HG03460 (cell line): ENCODE measurements at regions not wholly inside any gene's neighbourhood (a gene's known extent, or its start where the extent isn't known, plus 50 kb on each side); places are given as distances from the start of the nearest gene placed in this dataset.

ENCODE experiments used
- ATAC-seq: cut with Tn5 transposase; IDR thresholded peaks from one replicate; pipeline ENCODE4 v1.9.1; 2021; ENCODE audit not compliant: unreplicated experiment

DNA sequence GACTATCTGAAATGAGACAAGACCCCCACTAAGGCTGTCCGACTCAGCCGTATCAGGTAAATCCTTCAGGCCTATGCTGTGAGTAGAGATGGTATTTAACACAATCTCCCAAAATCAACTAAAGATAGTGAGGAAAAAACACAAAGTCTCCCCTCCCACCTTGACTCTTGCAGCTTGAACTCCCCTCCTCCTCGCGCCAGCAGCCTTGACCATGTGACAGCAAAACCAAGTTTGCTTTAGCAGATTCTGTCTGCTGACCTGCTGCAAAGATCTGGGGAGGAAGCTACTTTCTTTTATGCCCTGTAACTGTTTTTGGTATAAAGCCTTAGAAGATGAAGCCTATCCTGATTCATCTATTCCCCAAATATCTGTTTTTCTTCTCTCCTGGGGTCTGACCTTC lies 509.5 kb downstream of the CDH26 start:
- ATAC-seq: no peak

DNA sequence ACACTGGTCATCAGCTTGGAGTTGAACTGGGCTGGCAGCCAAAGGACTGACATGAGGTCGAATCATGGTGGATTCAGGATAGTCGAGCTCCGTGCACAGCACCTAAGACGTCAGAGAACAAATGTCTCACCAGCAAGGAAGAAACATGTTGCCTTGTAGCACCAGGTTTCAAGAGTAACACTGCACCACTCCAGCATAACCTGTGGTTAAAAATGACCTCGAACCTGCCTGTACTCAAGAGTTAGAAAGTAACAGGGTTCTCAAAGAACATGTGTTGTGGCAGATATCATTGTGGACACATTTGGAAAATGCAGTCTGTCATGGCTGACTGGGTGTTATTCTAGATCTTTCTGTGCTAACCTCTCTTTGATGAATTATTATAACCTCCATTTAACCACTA lies 511.6 kb downstream of the CDH26 start:
- ATAC-seq: no peak

DNA sequence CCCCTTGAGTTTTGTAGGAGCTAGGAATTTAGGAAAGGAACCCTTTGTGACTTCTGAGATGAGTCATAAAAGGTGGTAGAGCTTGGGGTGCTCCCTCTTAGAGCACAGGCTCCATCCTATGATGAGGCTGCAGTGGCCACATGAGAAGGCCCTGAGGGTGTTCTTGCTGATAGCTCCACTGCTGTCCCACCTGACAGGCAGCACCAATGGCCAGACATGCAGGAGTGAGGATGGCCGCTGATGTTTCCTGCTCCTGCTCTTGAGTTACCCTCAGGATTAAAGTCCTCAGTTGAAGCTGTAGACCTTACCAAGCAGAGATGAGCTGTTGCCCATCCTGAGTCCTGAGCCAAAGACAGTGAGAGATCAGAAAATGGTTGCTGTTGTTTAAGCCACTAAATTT lies 512.1 kb downstream of the CDH26 start:
- no peak for ATAC-seq

DNA sequence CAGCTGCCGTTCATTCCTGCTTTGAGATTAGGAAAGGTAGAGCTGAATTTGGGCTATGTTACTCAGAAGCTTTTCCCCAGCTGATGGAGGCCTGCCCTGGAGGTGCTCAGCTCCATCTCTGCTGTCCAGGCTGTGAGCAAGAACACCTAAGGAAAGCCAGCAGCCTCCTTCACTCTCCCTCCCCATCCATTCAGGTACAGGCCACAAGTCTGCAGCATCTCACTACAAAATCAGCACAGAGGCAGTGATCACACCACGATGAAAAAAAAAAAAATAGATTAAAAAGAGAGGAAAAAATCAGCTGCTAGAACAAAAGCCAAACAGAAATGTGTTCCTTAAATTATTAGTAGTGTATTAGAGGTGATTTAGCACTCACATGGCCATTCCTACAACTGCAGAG lies 515.0 kb downstream of the CDH26 start:
- no peak for ATAC-seq

DNA sequence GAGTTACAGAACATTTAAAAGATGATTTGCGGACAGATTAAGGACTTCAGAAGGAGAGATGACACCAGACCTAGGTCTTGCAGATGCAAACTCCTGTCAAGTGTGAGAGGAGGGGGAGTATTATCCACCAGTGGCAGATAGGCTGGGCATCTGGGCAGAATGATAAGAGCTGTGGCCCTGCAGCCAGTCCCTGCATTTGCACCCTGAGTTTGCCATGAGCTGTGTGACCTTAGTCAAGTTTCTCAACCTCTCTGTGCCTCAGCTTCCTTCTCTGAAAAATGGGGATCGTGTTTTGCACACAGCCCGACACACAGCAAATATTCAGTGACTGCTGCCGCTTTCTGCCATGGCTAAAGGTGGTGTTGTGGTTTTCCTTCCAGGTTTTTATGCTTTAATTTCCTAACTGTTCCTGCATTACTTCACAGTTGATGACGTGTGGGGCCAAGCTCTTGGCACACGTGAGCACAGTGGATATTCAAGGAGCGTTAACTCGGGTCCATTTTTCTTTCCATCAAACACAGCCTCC lies 516.2 kb downstream of the CDH26 start:
- no peak for ATAC-seq

DNA sequence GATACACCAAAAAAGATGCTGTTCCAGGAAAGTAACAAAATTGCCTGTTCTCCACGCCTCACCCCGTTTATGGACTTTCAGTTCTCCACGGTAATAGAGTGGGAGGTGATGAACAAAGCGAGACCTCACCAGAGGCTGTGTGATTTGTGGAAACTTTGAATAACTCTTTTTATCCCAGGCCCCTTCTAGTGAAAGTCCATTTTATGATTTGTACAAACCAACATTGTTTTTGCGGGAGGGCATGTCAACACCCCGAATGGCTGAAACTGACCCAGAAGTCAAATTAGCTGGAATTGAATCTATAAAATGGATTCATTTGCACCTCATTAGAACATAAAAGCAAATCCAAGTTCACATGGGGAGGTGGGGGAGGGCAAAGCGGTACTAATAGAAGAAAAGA lies 517.8 kb downstream of the CDH26 start:
- ATAC-seq: no peak

DNA sequence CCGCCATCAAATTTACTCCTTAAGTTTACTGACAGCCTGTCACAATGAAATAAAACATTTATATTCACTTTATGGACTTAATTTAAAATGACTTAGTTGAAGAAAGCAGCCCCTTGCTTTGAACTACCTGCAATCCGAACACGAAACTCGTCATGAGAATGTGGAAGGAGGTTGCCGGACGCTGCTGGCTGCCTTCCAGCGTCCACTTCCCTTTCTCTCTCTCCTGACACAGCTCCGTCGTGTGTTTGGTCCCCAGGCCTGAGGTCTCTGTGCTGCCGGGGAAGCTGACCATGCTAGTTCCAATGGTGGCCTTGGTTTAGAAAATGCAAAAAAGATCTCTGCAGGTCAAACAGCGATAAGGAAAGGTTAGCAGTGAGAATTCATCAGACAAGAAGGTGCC lies 519.7 kb downstream of the CDH26 start:
- no peak for ATAC-seq

DNA sequence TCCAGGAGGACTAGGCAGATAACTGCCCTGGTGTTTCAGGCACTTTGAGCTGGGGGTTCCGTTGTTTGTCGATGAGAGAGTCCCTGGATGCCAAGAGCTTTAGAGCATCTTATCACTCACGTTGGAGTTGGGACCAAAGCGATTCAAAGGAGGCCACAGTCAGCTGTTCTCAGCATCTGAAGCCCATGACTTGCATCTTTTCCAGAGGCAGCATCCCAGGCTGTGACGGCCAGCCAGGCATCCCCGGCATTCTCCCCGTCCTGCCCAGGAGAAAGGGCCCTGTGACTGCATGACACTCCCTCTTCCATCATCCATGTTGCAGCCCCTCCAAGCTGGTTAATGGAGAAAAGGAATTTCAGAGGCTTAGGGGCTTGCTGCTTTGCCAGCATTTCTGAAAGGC lies 520.3 kb downstream of the CDH26 start:
- no peak for ATAC-seq

DNA sequence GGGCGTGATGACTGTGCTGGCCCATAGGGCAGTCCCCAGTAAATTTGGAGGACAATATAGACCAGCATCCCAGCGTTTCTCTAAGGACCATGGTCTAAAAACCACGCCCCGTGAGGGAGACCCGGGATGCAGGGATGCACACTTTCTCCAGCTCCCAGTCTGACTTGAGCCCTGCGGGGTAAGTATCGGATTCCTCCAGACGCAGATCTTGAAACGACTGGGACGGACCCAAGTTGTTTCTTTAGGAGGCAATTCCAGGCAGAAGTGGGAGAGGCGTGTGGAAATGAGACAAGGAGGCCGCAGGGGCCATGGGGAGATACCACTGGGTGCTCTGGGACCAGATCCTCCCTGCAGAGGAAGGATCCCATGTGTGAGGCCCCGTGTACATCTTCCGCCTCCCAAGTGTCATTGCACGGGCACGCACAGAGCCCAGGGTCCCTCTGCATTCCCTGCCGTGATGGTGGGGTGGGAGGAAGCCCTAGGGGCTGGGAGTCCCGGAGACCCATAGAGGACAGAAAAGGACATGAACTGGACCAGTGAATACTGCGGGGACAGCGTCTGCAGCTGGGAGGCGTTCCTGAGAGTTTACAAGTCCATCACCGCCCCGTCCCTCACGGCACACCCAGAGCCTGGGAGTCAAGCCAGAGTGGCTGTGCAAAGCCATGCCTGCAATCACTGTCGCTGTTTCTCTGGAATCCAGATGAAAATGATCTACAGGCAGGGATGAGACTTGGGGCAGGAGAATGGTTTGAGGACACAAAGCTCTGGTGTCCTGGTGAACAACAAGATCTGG lies 522.9 kb downstream of the CDH26 start:
- no peak for ATAC-seq

DNA sequence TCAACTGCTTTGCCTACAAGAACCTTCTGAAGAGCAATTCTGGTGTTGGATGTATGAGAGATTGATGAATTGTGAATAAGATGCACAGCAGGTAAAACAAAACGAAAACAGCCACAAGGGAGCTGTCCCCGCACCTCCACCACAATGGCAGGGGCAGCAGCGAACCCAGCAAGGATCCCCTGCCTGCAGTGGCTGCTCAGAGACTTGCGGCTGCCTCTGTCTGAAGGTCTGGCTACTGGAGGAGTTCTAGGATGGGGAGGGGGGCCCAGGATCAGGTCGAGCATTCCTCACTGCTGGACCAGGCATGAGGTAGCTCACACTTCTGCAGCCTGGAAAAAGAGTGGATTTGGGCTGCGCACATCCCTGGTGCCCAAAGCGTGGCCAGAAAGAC lies 523.5 kb downstream of the CDH26 start:
- ATAC-seq: no peak

DNA sequence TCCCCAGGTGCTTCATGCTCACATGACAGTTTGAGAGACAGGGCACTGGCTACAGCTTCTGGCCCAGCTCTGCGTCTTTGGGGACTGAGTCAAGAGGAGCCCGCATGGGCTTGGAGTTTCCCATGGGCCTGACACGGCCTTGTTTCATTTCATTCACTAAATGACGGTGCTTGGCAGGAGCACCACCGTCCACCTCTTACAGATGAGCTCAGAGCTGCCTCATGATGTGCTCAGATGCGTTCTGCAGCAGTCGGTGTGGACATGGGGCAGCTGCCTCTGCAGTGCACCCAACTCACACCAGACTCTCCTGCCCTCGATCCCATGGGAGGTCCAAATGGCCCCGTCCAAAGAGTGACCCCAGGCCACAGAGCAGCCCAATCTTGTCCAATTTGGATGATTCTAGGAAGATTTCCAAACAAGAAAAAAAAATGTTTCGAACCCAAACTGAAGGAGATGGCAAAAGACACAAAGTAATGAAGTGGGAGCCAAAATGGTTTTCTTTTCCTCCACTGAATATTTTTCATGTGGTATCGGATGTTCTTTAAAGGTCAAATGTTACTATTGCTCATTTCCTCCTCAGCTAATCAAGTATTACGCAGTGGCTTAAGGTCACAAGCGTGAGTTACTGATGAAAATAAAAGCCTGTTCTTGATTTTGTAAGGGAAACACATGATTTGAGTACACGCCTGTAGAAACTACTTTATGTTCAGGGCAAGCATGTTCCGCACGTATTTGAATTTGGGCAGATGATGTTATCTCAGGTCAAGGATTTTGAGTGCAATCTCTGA lies 524.2 kb downstream of the CDH26 start:
- no peak for ATAC-seq

DNA sequence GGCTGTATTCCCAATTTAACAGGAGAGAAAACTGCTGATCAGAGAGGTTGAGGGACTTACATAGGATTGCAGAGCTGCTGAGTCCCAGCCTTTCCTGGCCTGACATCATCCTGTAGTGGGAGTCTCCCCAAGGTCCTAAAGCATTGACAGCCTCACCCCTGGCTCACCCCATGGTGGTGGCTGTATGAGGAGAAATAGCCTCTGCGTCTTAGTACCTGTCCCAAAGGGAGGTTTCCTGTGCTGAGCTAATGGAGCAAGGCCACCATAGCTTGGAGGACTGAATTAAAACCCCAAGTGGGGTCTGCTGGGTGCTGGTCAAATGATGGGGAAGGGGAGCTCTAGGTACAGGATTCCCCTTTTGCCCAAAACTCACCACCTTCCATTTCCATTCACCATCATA lies 525.1 kb downstream of the CDH26 start:
- ATAC-seq: no peak

DNA sequence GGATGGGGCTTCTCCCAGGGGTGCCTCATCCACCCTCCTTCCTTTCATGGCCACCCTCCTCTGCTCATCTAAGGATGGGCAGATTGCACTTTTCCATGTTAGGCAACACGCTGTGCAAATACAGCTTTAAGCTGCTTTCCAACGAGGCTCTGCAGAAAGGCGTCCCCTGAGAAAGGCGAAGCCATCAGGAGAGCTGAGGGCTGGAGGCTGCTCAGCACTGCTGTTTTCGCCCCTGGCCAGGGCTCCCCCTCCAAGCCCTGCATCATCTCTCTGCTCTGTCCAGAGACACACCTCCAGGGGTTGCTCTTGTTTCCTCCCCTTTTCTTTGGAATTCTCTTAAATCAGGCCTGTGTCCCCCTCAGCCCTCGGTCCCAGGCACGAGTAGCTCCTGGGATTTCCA lies 526.1 kb downstream of the CDH26 start:
- no peak for ATAC-seq

DNA sequence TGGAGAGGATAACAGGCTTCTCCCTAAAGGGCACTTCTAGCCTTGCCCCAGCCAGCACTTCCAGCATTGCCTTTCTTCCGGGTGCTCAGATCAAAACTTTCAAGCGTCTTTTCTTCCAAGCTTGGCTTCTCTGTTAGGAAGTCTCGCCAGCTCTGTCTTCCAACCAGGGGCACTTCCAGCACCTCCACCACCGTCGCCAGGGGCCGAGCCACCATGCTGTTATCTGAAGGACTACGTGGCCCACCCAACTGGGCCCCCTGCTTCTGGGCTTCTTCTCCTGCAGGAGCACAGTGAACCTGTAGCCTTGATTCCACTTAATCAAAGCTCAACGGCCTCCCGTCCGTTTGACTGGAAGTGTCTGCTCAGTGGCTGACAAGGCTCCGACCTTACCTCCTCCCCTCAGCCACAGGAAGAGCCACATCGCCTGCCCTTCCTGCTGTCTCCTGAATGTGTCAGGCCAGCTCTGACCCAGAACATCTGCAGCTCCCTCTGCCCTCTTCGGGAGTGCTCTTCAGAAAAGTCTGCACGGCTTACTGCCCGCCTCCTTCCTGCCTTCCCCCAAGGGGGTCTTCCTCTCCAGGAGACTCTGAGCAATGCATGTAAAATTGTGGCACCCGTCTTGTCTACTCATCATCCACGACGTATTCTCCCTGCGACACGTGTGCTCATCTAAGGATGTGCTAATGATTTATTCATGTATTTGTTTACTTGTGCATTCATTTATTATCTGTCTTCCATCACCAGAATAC lies 527.0 kb downstream of the CDH26 start:
- ATAC-seq: no peak

DNA sequence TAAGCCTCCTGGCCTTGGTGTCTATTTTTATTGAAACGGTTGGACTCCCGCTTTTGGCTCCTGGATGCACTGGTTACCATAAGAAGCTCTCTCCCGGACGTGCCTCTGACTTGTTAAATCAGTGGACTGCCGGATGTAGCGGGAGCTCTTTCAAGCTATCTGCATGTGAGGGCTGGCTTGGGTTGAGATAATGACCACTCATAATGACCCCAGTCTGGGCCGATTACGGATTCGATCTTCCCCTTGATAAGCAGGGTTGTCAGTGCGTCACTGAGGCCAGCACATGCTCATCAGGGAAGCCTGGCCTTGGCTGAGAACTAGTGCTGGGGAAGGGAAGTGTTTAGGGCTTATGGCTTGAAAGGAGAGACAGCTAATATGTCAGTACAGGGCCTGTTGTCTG lies 528.1 kb downstream of the CDH26 start:
- no peak for ATAC-seq

DNA sequence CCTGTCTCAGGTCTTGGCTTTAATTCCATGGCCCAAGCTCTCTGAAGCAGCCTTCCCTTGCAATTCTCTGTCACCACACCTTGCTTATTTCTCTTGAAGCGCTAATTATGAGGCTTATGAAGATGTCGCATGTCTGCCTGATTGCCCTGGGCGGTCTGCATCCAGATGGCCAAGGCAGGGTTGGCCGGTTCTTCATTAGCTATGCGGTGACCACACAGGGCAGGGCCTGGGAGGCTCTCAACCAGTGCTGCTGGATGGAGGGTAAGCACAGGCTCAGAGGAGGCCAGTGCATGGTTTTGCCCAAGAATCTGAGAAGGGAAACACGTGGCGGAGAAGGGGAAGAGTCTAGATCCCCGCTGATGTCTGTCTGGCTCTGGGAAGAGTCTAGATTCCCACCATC lies 528.7 kb downstream of the CDH26 start:
- no peak for ATAC-seq

DNA sequence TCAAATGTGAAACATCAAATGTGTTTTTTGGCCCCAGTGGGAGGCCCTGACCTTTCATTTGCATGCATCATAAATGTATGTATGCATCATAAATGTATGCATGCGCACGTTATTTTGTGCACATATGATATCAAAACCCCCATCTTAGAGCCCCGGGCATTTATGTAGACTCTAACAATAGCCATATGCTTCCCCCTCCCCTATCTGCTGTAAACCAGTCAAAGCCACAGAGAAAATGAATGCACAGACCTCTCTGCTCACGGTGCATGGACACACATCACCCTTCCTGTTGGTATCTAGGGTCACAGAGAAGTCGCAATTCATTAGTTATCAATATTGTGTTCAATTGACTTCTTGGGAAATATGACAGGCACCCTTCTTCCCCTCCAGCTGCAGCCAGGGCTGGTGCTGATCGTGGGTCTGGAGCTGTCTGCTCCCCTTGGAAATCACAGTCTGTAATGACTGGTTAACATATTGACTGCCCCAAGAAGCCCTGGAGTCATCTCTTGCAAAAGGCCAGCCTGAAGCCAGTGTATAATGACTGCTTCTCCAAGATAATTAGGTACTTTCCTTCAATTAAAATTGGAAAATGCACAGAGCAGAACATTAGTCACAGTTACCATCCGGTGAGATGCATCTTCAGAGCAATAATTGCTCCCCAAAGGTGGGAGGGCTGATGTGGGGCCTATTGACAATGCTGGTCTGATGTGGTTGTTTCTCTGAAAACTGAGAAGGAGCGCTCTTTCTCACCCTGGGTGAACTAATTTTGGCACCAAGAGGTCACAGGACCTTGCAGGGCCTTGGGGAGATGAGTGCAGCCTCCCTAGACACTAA lies 532.2 kb downstream of the CDH26 start:
- no peak for ATAC-seq

DNA sequence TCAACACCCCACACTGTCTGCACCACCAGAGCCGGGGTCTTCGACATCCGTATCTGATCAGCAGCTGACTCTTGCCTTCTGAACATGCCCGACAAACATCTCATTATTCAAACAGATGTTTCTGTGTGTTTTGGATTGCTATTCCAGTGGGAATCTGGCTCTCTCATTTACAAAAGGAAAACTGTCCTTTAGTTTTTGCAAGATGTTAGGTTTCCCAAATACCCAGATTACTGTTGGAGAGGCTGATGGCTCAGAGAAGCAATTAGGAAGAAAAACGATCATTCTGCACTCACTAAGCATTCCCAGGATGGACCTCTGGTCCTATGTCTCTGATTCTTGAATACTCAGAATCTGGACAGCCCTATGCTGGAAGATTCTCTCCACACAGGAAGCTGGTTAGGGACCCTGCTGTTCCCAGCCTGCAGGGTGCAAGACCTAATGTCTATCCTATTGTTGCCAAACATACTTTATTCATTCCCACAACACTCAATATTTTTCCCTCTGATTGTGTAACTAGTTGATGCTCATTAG lies 532.9 kb downstream of the CDH26 start:
- ATAC-seq: no peak

DNA sequence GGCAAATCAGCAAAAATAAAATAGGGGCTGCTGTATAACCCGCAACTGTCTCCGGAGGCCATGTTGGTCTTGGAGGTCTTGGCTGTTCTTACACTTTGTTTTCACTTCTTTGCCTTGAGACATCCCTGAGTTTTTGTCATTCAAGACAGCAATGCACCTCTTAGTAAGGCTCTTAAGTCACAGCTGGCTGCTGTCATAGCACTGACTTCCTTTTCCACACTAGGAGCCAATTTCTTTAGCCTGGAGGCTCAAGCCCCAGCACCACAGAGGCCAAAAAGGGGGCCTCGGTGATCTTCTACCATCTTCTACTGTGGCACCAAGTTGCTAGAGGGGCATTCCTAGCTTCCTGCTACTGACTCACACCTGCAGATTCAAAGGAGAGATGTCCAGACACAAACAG lies 536.3 kb downstream of the CDH26 start:
- no peak for ATAC-seq

DNA sequence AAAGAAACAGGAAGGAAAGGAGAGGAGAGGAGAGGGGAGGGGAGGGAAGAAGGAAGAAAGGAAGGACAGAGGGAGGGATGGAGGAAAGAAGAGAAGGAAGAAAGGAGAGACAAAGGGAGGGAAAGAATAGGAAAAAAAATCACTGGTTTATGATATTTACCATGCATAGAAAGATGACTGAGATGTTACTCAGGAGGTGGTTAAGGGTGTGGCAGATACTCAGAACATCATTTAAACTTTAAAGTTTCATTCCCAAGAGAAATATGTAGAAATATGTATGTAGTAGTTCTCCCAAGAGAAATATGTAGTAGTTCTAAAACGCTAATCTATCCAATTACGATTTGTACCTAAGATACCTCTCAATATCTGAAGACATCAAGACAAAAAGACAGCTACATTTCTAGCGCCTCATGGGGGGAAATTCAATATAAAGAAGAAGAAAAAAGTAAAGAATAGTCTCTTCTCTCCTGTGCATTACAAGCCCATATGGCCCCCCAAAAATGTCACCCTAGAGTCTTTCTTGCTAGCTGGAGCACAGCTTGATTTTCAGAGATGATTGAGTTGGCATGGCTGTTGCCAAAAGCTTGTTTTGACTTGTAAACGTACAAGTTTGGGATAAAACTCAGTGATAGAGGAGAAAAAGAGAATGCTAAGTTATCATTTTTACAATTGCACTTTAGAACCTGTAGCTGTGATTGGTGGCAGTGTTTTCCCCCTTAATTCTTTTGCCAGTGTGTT lies 539.2 kb downstream of the CDH26 start:
- ATAC-seq: no peak
